ENCODE measurements at regions not wholly inside any gene's neighbourhood (a gene's known extent, or its start where the extent isn't known, plus 50 kb on each side); places are given as distances from the start of the nearest gene placed in this dataset.

GRCh38 chr6:14831070-14831469, 414.8 kb upstream of the JARID2 start:
- TF ChIP-seq, protein P1, sequence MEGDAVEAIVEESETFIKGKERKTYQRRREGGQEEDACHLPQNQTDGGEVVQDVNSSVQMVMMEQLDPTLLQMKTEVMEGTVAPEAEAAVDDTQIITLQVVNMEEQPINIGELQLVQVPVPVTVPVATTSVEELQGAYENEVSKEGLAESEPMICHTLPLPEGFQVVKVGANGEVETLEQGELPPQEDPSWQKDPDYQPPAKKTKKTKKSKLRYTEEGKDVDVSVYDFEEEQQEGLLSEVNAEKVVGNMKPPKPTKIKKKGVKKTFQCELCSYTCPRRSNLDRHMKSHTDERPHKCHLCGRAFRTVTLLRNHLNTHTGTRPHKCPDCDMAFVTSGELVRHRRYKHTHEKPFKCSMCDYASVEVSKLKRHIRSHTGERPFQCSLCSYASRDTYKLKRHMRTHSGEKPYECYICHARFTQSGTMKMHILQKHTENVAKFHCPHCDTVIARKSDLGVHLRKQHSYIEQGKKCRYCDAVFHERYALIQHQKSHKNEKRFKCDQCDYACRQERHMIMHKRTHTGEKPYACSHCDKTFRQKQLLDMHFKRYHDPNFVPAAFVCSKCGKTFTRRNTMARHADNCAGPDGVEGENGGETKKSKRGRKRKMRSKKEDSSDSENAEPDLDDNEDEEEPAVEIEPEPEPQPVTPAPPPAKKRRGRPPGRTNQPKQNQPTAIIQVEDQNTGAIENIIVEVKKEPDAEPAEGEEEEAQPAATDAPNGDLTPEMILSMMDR (IDR thresholded peaks at IDR 0.05; ENCODE audit: poor library complexity), result no peak
- TF ChIP-seq EZH2phosphoT487 (IDR thresholded peaks at IDR 0.05; ENCODE audit: low read depth, severe bottlenecking, unreplicated experiment), result no peak
